Pancreas (tissue), 10 donors: ENCODE measurements at regions not wholly inside any gene's neighbourhood (a gene's known extent, or its start where the extent isn't known, plus 50 kb on each side); places are given as distances from the start of the nearest gene placed in this dataset.

Source experiments
- ATAC-seq, 4 donors: fragments of 200-7000 bp; cut with Tn5 transposase; one replicate each; pipeline versions ENCODE4 v1.8.0 to v1.9.1; 2020; ENCODE audit warnings: mild to moderate bottlenecking in 4 of 4, moderate library complexity in 4 of 4
- DNase-seq, 6 donors: peaks; one replicate each; pipeline ENCODE4 v3.0.0-alpha.2; 2020
- FAIRE-seq: peaks from 2 replicates; lab custom pipeline; 2012; peaks lifted over from hg19 to GRCh38; lab: Jason Lieb, UNC
- H3K27ac ChIP-seq, 4 donors: fragments of 200-600 bp; sonication (generic); 1 replicate in 3 of 4; 2 replicates in 1 of 4; pipeline versions ENCODE4 v1.5.0 to v1.8.0; 2020
- H3K27me3 ChIP-seq, 4 donors: fragments of 200-600 bp; one replicate each; pipeline ENCODE4 v1.8.0; 2021
- H3K36me3 ChIP-seq, 3 donors: fragments of 200-600 bp; sonication (generic) in 1 of 3; one replicate each; pipeline versions ENCODE4 v1.5.0 to v1.8.0; 2020 to 2021
- H3K4me1 ChIP-seq, 3 donors: fragments of 200-600 bp; one replicate each; pipeline ENCODE4 v1.8.0; 2021
- H3K4me3 ChIP-seq, 4 donors: fragments of 200-600 bp; sonication (generic) in 2 of 4; one replicate each; pipeline versions ENCODE4 v1.5.0 to v1.8.0; 2020 to 2021
- H3K9me3 ChIP-seq, 4 donors: fragments of 200-600 bp; one replicate each; pipeline ENCODE4 v1.8.0; 2021
- WGBS, 2 donors: extraction: QIAGEN DNeasy Blood & Tissue Kit; methylation state at CpG; one replicate each; pipeline ENCODE4 v1.1.7; 2013; 5-methylcytosine and 5-hydroxymethylcytosine counted together
- intact Hi-C, 3 donors: fragments of 100-400 bp; cut with DNase I; formaldehyde crosslinking; loops; one replicate each; pipeline versions ENCODE4 v1.11.1 to v1.14.2; 2022
- TF ChIP-seq, protein P1 (sequence below), 4 donors: fragments of 200-600 bp; sonication (generic) in 3 of 4; IDR thresholded peaks; one replicate each; pipeline versions ENCODE4 v1.5.0 to v1.8.0; 2021; ENCODE audit warnings: antibody characterized with exemption in 4 of 4
- donor health status: healthy with polysubstance abuse.
- donor health status: DM: no; HTN: no; CAD: no; lungs with moderate emphysema.
- donor health status: DM: no; HTN: no; CAD: no.
- donor health status: control.
- donor health status: control.
- donor health status: Bipolar disorder and iron deficiency.
- donor health status: DM: yes; HTN: yes; CAD: no.
- donor health status: DM: no; HTN: no; CAD: no.
- donor health status: DM: no; HTN: no; CAD: no.
- donor health status: DM: yes; HTN: yes; CAD: no.

- Histone ChIP-seq H3K27me3 (no peaks in the 10 kb centered on the region), H3K9me3 (no peaks in the 10 kb centered on the region), H3K4me1 (peaks cover 0 to 4% (median 0%) of the 10 kb centered on the region in 3 donors), H3K4me3 (no peak overlapping the region), H3K27ac (no peak overlapping the region), H3K36me3 (no peaks in the 10 kb centered on the region)
- no peak for FAIRE-seq
- 68 to 76% methylated on average over 2 of the region's 2 CpGs for WGBS, 2 donors
- TF ChIP-seq, protein P1, sequence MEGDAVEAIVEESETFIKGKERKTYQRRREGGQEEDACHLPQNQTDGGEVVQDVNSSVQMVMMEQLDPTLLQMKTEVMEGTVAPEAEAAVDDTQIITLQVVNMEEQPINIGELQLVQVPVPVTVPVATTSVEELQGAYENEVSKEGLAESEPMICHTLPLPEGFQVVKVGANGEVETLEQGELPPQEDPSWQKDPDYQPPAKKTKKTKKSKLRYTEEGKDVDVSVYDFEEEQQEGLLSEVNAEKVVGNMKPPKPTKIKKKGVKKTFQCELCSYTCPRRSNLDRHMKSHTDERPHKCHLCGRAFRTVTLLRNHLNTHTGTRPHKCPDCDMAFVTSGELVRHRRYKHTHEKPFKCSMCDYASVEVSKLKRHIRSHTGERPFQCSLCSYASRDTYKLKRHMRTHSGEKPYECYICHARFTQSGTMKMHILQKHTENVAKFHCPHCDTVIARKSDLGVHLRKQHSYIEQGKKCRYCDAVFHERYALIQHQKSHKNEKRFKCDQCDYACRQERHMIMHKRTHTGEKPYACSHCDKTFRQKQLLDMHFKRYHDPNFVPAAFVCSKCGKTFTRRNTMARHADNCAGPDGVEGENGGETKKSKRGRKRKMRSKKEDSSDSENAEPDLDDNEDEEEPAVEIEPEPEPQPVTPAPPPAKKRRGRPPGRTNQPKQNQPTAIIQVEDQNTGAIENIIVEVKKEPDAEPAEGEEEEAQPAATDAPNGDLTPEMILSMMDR (IDR thresholded peaks at IDR 0.05), result no peak
- intact Hi-C loops, result no loop called here
- ATAC-seq, result no peak
- DNase-seq, result no peak
These were observed 1108.2 kb upstream of the GJE1 start for GRCh38 chr6:141024526-141024925.

GRCh38 chr6:141017941-141018340 is 1114.8 kb upstream of the GJE1 start:
- H3K27ac ChIP-seq, result no peak overlapping the region
- no peak overlapping the region for H3K4me3 ChIP-seq
- no peaks in the 10 kb centered on the region for H3K27me3 ChIP-seq
- ATAC-seq (no peak), FAIRE-seq (no peak), DNase-seq (no peak)
- H3K4me1 ChIP-seq, result no peaks in the 10 kb centered on the region
- TF ChIP-seq, protein P1 (IDR thresholded peaks at IDR 0.05), result no peak
- WGBS, 2 donors, result 66 to 77% methylated on average over 5 of the region's 5 CpGs
- H3K9me3 ChIP-seq, result no peaks in the 10 kb centered on the region
- H3K36me3 ChIP-seq, result no peaks in the 10 kb centered on the region
- intact Hi-C loops, result no loop called here

- WGBS, 2 donors, result 55 to 58% methylated on average over 2 of the region's 2 CpGs
These were observed 1131.8 kb upstream of the GJE1 start for GRCh38 chr6:141000917-141001316.

DNA sequence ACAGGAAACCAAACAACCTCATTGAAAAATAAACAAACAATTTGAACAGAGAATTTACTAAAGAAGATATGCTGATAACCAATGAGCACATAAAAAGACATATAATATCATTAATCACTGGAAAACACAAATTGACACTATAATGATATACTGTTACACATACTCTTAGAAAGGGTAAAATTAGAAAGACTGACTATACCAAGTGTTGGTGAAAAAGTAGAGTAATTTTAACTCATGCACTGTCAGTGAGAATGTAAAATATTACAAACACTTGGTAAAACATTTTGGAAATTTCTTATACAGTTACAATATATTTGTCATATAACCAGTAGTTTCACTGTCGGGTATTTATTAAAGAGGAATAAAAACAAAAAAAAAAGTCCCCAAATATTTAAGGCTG is 1139.2 kb upstream of the GJE1 start:
- TF ChIP-seq, protein P1 (IDR thresholded peaks at IDR 0.05), result no peak
- ATAC-seq (no peak), FAIRE-seq (no peak), DNase-seq (no peak)
- H3K27me3 ChIP-seq, result no peaks in the 10 kb centered on the region
- no peaks in the 10 kb centered on the region for H3K36me3 ChIP-seq
- intact Hi-C loops, result no loop called here
- no peak overlapping the region for H3K4me3 ChIP-seq
- H3K9me3 ChIP-seq, result no peaks in the 10 kb centered on the region
- 64 to 88% methylated on average over 1 of the region's 1 CpG for WGBS, 2 donors
- no peak overlapping the region for H3K27ac ChIP-seq
- H3K4me1 ChIP-seq, result no peaks in the 10 kb centered on the region

More at GRCh38 chr6:141000917-141001316, 1131.8 kb upstream of the GJE1 start:
- H3K4me1 ChIP-seq, result no peaks in the 10 kb centered on the region
- no peak overlapping the region for H3K27ac ChIP-seq
- no peak for DNase-seq
- ATAC-seq, result no peak
- no peak overlapping the region for H3K4me3 ChIP-seq
- no peaks in the 10 kb centered on the region for H3K27me3 ChIP-seq
- no peaks in the 10 kb centered on the region for H3K9me3 ChIP-seq
- H3K36me3 ChIP-seq, result no peaks in the 10 kb centered on the region
- FAIRE-seq, result no peak
- TF ChIP-seq, protein P1 (IDR thresholded peaks at IDR 0.05), result no peak
- intact Hi-C loops, result no loop called here

DNA sequence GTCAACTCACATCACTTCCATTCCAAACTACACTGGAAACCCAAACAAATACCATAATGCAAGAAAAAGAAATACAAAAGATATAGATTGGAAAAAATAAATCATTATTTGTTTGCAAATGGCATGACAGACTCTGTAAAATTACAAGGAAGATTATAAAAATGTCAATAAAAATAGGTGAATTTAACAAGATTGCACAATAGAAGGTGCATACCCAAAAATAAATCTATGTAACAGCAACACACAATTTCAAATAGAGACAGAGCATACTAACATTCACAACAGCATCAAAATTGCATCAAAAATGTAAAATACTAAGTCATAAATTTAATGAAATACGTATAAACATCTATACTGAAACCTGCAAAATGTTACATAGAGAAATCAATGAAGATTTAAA is 1140.0 kb upstream of the GJE1 start:
- no peak for DNase-seq

More for the DNA sequence above, 1140.0 kb upstream of the GJE1 start:
- Histone ChIP-seq H3K27ac (no peak overlapping the region), H3K9me3 (no peaks in the 10 kb centered on the region), H3K4me1 (no peaks in the 10 kb centered on the region), H3K27me3 (no peaks in the 10 kb centered on the region), H3K36me3 (no peaks in the 10 kb centered on the region), H3K4me3 (no peak overlapping the region)
- 68 to 75% methylated on average over 1 of the region's 1 CpG for WGBS, 2 donors
- ATAC-seq, result no peak
- TF ChIP-seq, protein P1 (IDR thresholded peaks at IDR 0.05), result no peak
- intact Hi-C loops, result no loop called here
- FAIRE-seq, result no peak
